ENCODE measurements at regions not wholly inside any gene's neighbourhood (a gene's known extent, or its start where the extent isn't known, plus 50 kb on each side); places are given as distances from the start of the nearest gene placed in this dataset.

GRCh38 chr17:73724990-73725389 lies 80.7 kb upstream of the SDK2 start:
- no peak for DNase-seq

- DNase-seq = no peak
Observed at GRCh38 chr17:73725794-73726515, 81.7 kb upstream of the SDK2 start.

- DNase-seq = no peak
Observed at GRCh38 chr17:73727941-73728340, 83.7 kb upstream of the SDK2 start.

GRCh38 chr17:73729101-73729500 lies 84.9 kb upstream of the SDK2 start:
- no peak for DNase-seq

GRCh38 chr17:73731733-73732132 lies 87.5 kb upstream of the SDK2 start:
- no peak for DNase-seq

GRCh38 chr17:73733517-73733916 lies 89.3 kb upstream of the SDK2 start:
- DNase-seq = no peak

GRCh38 chr17:73735245-73735644 lies 91.0 kb upstream of the SDK2 start:
- no peak for DNase-seq

- DNase-seq = no peak
Observed at GRCh38 chr17:73738751-73739575, 94.7 kb upstream of the SDK2 start.

- no peak for DNase-seq
Observed at GRCh38 chr17:73740370-73740769, 96.1 kb upstream of the SDK2 start.

- DNase-seq = no peak
Observed at GRCh38 chr17:73742948-73743381, 98.7 kb upstream of the SDK2 start.

GRCh38 chr17:73743518-73744201 lies 99.4 kb upstream of the SDK2 start:
- no peak for DNase-seq

- DNase-seq = no peak
Observed at GRCh38 chr17:73744411-73744810, 100.2 kb upstream of the SDK2 start.

GRCh38 chr17:73746314-73747073 lies 102.2 kb upstream of the SDK2 start:
- DNase-seq = no peak

- DNase-seq = no peak
Observed at GRCh38 chr17:73747221-73748002, 103.2 kb upstream of the SDK2 start.

GRCh38 chr17:73748508-73748907 lies 104.3 kb upstream of the SDK2 start:
- no peak for DNase-seq

- DNase-seq = no peak
Observed at GRCh38 chr17:73749337-73749823, 105.1 kb upstream of the SDK2 start.

GRCh38 chr17:73749928-73750605 lies 105.8 kb upstream of the SDK2 start:
- DNase-seq = no peak

- DNase-seq = no peak
Observed at GRCh38 chr17:73750975-73751374, 106.7 kb upstream of the SDK2 start.

GRCh38 chr17:73753751-73754496 lies 109.7 kb upstream of the SDK2 start:
- DNase-seq = no peak

- no peak for DNase-seq
Observed at GRCh38 chr17:73754886-73755400, 110.7 kb upstream of the SDK2 start.

All from activated CD4-positive, alpha-beta T cell treated with anti-CD3 and anti-CD28 coated beads for 1 hour (primary cell).